GM23338 (cell line): ENCODE measurements at regions not wholly inside any gene's neighbourhood (a gene's known extent, or its start where the extent isn't known, plus 50 kb on each side); places are given as distances from the start of the nearest gene placed in this dataset.

ENCODE experiments used
- CREB1 ChIP-seq: fragments of 250-450 bp; sonication (Bioruptor Pico); IDR thresholded peaks from 2 replicates; pipeline ENCODE4 v1.5.0; 2020; ENCODE audit warnings: low read depth, mild to moderate bottlenecking, moderate library complexity
- CTCF ChIP-seq, 2 experiments: fragments of 200-600 bp in 1 of 2; sonication (generic) in 1 of 2; conservative IDR thresholded peaks; 2 replicates each; pipeline versions ENCODE4 v1.5.1 to v1.6.1; 2016 to 2017; ENCODE audit warnings: antibody characterized with exemption in 2 of 2, low read depth in 2 of 2, mild to moderate bottlenecking in 2 of 2, moderate library complexity in 1 of 2
- EZH2 ChIP-seq: fragments of 200-600 bp; sonication (generic); IDR thresholded peaks from one replicate; pipeline ENCODE4 v1.8.0; 2017; ENCODE audit warnings: antibody characterized with exemption, mild to moderate bottlenecking, low read depth; ENCODE audit not compliant: unreplicated experiment
- REST ChIP-seq: IDR thresholded peaks from one replicate; pipeline ENCODE4 v1.6.1; 2018; ENCODE audit warnings: antibody characterized with exemption; ENCODE audit not compliant: unreplicated experiment

GRCh38 chr11:79609511-79609910 is 168.7 kb upstream of the TENM4 start:
- TF ChIP-seq CREB1 (CRISPR knock-in tag) = no peak
- no peak for TF ChIP-seq REST
- no peak for TF ChIP-seq CTCF (conservative IDR thresholded peaks at IDR 0.05; ENCODE audit: low read depth in 2 of 2)
- TF ChIP-seq EZH2 = no peak
